ENCODE measurements at regions not wholly inside any gene's neighbourhood (a gene's known extent, or its start where the extent isn't known, plus 50 kb on each side); places are given as distances from the start of the nearest gene placed in this dataset.

GRCh38 chr3:76054404-76054803 lies 269.1 kb upstream of the ZNF717 start:
- TF ChIP-seq POLR2AphosphoS5 (IDR thresholded peaks at IDR 0.05) (no peak), CTCF (IDR thresholded peaks at IDR 0.05) (no peak)

All from breast epithelium (tissue), 3 donors.